GM12801 (cell line): ENCODE measurements at regions not wholly inside any gene's neighbourhood (a gene's known extent, or its start where the extent isn't known, plus 50 kb on each side); places are given as distances from the start of the nearest gene placed in this dataset.

Source experiments
- CTCF ChIP-seq: IDR thresholded peaks from one replicate; pipeline ENCODE4 v1.5.1; 2011; ENCODE audit warnings: control low read depth; ENCODE audit not compliant: insufficient read length; ENCODE audit errors: extremely low read depth

- no peak for TF ChIP-seq CTCF
Measured at GRCh38 chr14:106393742-106394141, 867.4 kb downstream of the TMEM121 start.

GRCh38 chr14:106395456-106396050, 869.2 kb downstream of the TMEM121 start:
- TF ChIP-seq CTCF = no peak

- no peak for TF ChIP-seq CTCF
Measured at GRCh38 chr14:106396999-106397398, 870.6 kb downstream of the TMEM121 start.

GRCh38 chr14:106414464-106414863, 888.1 kb downstream of the TMEM121 start:
- TF ChIP-seq CTCF = no peak

- no peak for TF ChIP-seq CTCF
Measured at GRCh38 chr14:106417224-106418049, 891.1 kb downstream of the TMEM121 start.

- TF ChIP-seq CTCF = no peak
Measured at GRCh38 chr14:106419376-106419965, 893.1 kb downstream of the TMEM121 start.

- TF ChIP-seq CTCF = no peak
Measured at GRCh38 chr14:106422066-106422465, 895.7 kb downstream of the TMEM121 start.
